ENCODE measurements at regions not wholly inside any gene's neighbourhood (a gene's known extent, or its start where the extent isn't known, plus 50 kb on each side); places are given as distances from the start of the nearest gene placed in this dataset.

- DNase-seq (ENCODE audit: extremely low read depth, insufficient read length), result no peak
- no peak for TF ChIP-seq CTCF (IDR thresholded peaks at IDR 0.05; ENCODE audit: insufficient read depth, low read length, poor library complexity, severe bottlenecking)
- H3K36me3 ChIP-seq (ENCODE audit: control insufficient read depth, insufficient read depth, low read length), result no peaks in the 10 kb centered on the region
- H3K4me3 ChIP-seq (replicated peaks; ENCODE audit: low read depth, low read length), result no peak overlapping the region
- no peaks in the 10 kb centered on the region; the same call in none of the 2 replicates for H3K27me3 ChIP-seq (replicated peaks; ENCODE audit: control insufficient read depth, insufficient read depth, low read length)
Observed at GRCh38 chr17:77785312-77785905, 173.1 kb upstream of the TNRC6C start.

- H3K4me3 ChIP-seq (replicated peaks; ENCODE audit: low read depth, low read length), result no peak overlapping the region
Observed at GRCh38 chr17:77786090-77786489, 172.4 kb upstream of the TNRC6C start.

GRCh38 chr17:77786740-77787505 is 171.6 kb upstream of the TNRC6C start:
- no peak for TF ChIP-seq CTCF (IDR thresholded peaks at IDR 0.05; ENCODE audit: insufficient read depth, low read length, poor library complexity, severe bottlenecking)
- Histone ChIP-seq H3K36me3 (ENCODE audit: control insufficient read depth, insufficient read depth, low read length) (no peaks in the 10 kb centered on the region), H3K27me3 (replicated peaks; ENCODE audit: control insufficient read depth, insufficient read depth, low read length) (no peaks in the 10 kb centered on the region; the same call in none of the 2 replicates), H3K4me3 (replicated peaks; ENCODE audit: low read depth, low read length) (no peak overlapping the region)
- DNase-seq (ENCODE audit: extremely low read depth, insufficient read length), result no peak

More at GRCh38 chr17:77786090-77786489, 172.4 kb upstream of the TNRC6C start:
- H3K27me3 ChIP-seq (replicated peaks; ENCODE audit: control insufficient read depth, insufficient read depth, low read length), result no peaks in the 10 kb centered on the region; the same call in none of the 2 replicates
- no peak for TF ChIP-seq CTCF (IDR thresholded peaks at IDR 0.05; ENCODE audit: insufficient read depth, low read length, poor library complexity, severe bottlenecking)
- H3K36me3 ChIP-seq (ENCODE audit: control insufficient read depth, insufficient read depth, low read length), result no peaks in the 10 kb centered on the region
- DNase-seq (ENCODE audit: extremely low read depth, insufficient read length), result no peak

- no peak for DNase-seq (ENCODE audit: extremely low read depth, insufficient read length)
- Histone ChIP-seq H3K36me3 (ENCODE audit: control insufficient read depth, insufficient read depth, low read length) (no peaks in the 10 kb centered on the region), H3K27me3 (replicated peaks; ENCODE audit: control insufficient read depth, insufficient read depth, low read length) (peaks cover under 1% of the 10 kb centered on the region), H3K4me3 (replicated peaks; ENCODE audit: low read depth, low read length) (no peak overlapping the region)
- TF ChIP-seq CTCF (IDR thresholded peaks at IDR 0.05; ENCODE audit: insufficient read depth, low read length, poor library complexity, severe bottlenecking), result no peak
Observed at GRCh38 chr17:77790143-77790829, 168.2 kb upstream of the TNRC6C start.

GRCh38 chr17:77792626-77793025 is 165.9 kb upstream of the TNRC6C start:
- Histone ChIP-seq H3K27me3 (replicated peaks; ENCODE audit: control insufficient read depth, insufficient read depth, low read length) (peaks cover 2% of the 10 kb centered on the region; the same call in 1 of the 2 replicates), H3K36me3 (ENCODE audit: control insufficient read depth, insufficient read depth, low read length) (no peaks in the 10 kb centered on the region), H3K4me3 (replicated peaks; ENCODE audit: low read depth, low read length) (no peak overlapping the region)
- no peak for DNase-seq (ENCODE audit: extremely low read depth, insufficient read length)
- no peak for TF ChIP-seq CTCF (IDR thresholded peaks at IDR 0.05; ENCODE audit: insufficient read depth, low read length, poor library complexity, severe bottlenecking)

Measured in GM06990 (cell line).